Nucleus accumbens (tissue), 56 donors: ENCODE measurements at regions not wholly inside any gene's neighbourhood (a gene's known extent, or its start where the extent isn't known, plus 50 kb on each side); places are given as distances from the start of the nearest gene placed in this dataset.
"Not testable (repeated sequence)": the region's sequence is repeated elsewhere in the genome, so short reads cannot be mapped to it uniquely, and the experiment has no call there.

ENCODE experiments used
- DNase-seq, 56 donors: peaks; one replicate each; lab custom pipeline; 2025; lab: John Stamatoyannopoulos, UW

DNA sequence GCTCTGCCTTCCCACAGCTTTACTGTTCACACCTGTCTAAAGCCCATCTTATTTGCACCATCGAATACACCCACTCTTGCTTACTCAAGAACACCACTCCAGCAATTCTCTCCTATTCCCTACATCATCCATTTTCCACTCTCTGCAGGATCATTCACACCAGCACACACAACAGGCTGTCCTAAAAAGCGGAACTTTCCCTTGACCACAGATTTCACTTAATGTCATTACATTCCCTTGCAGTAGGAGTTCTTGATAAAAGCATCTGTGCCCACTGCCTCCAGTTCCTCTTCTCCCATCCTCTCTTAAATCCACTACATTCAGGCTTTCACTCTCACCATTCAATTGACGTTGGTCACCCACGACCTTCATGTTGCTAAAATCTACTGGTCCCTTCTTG is 103.0 kb upstream of the PABPC3 start:
- DNase-seq: not testable (repeated sequence)

DNA sequence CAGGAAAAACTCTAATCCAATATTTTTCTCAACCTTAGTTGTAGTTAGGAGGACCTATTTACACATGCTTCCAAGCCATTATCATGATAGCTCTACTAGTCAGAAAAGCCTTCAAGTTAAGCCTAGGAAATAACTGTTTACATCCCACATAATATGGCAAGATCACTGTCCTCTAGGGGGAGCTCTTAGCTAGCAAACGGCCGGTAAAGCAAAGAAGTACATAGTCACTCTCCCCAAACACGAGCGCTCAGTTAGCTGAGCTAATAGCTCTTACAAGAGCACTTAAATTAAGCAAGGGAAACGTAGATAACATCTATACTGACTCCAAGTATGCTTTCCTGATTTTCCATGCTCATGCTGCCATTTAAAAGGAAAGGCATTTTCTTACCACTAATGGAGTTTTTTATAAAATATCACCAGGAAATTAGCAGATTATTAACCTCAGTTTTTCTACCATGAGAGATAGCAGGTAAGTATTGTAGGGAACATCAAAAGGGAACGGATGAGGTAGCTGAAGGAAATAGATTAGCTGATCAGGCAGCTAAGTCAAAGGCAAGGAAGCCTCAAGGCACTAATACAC is 100.6 kb upstream of the PABPC3 start:
- DNase-seq: peak in 29 of 56 donors; percentile 10 to 68 (median 33)

- peak in 2 of 56 donors; percentile 22 to 32 for DNase-seq
Measured at GRCh38 chr13:24997367-24997967, 98.5 kb upstream of the PABPC3 start.

GRCh38 chr13:24998433-24998832 is 97.5 kb upstream of the PABPC3 start:
- no peak for DNase-seq

- no peak for DNase-seq
Measured at GRCh38 chr13:25001476-25002206, 94.3 kb upstream of the PABPC3 start.

DNA sequence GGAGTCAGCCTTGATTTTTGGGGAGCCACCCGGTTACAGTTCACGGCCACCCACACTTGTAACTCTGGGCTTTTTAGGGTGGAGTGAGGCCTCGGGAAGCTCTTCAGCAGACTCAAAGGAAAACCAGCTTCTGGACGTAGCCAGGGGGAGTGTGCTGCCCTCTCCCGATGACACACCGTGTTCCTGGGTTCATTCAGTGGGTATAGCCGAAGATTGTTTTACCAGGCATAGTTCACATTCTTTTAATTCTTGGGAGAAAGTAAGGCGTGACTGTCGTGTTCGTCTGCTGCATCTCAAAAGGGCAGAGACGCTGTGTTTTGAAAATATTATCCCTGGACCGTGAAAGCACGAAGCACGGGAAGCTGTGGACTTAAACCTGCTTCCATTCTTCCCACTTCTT is 93.6 kb upstream of the PABPC3 start:
- not testable (repeated sequence) for DNase-seq

GRCh38 chr13:25004489-25004888 is 91.4 kb upstream of the PABPC3 start:
- DNase-seq: not testable (repeated sequence)

- DNase-seq: peak in 14 of 56 donors; percentile 5 to 56 (median 20)
Measured at GRCh38 chr13:25005050-25005497, 90.9 kb upstream of the PABPC3 start.

- not testable (repeated sequence) for DNase-seq
Measured at GRCh38 chr13:25007389-25007788, 88.5 kb upstream of the PABPC3 start.

DNA sequence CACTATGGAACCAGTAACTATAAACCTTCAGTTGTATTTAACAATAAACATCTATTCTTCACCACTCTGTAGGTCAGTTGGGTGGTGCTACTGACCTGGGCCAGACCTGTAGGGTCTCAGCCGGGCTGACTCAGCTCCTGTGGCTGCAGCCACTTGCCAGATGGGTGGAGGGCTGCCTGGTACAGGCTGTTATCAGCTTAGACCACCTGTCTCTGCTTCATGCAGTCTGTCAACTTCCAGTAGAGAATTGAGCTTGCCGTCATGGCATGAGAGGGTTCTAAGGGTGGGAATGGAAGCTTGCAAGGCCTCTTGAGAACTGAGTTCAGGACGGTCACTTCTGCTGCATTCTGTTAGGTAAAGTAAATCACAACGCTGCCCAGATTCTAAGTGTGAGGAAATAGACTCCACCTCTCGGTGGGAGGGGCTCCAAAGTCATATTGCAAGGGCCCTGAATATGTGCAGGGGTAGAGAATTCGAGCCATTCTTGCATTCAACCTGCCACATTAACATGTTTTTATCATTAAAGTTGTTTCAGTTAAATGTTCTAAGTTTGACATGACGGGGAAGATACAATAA is 81.5 kb upstream of the PABPC3 start:
- DNase-seq: not testable (repeated sequence)

DNA sequence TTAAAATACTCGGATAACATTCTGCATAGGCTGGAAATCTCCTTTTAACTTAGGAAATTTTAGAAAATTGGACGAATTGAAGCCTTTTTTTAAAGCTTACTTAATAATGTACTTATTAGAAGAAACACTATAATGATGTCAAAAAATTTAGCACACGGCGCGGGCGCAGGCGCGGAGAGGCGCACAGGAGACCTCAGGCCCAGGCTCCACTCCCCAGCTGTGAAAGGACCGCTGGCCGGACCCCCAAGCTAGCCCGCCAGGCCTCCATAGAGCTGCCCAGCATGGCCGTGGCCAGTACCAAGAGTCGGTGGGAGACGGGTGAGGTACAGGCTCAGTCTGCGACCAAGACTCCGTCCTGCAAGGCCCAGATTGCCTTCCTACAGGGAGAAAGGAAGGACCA is 78.8 kb upstream of the PABPC3 start:
- DNase-seq: not testable (repeated sequence)

- DNase-seq: peak in 44 of 56 donors; percentile 7 to 74 (median 38)
Measured at GRCh38 chr13:25017808-25018728, 77.9 kb upstream of the PABPC3 start.

GRCh38 chr13:25018729-25019115 is 77.2 kb upstream of the PABPC3 start:
- DNase-seq: peak in 6 of 56 donors; percentile 10 to 43 (median 20)

DNA sequence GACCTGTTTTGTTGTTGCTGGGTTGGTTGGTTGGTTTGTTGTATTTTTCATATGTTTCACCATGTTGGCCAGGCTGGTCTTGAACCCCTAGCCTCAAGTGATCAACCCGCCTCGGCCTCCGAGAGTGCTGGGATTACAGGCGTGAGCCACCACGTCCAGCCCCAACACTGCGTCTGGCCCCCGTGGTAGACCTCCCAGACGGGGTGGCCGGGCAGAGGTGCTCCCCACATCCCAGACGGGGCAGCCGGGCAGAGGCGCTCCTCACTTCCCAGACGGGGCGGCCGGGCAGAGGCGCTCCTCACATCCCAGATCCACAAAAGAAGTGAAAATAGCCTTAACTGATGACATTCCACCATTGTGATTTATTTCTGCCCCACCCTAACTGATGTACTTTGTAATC is 76.2 kb upstream of the PABPC3 start:
- not testable (repeated sequence) for DNase-seq

DNA sequence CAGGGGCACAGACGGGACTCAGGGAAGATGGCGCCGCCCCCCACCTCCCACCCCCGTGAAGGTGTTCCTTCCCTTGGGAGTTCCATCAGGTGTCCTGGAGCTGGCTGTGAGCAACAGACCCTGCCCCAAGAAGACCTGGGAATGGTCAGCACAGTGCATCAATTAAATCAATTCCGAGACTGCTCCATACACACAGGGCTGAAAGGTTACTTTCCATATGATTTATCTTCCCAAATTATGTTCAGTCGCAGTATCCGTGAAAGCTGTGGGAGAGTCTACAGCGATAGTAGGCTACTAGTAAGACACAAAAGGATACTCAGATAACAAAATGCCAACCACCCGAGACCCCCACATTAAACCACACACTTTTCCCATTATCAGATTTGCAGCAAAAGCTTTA is 71.8 kb upstream of the PABPC3 start:
- no peak for DNase-seq

DNA sequence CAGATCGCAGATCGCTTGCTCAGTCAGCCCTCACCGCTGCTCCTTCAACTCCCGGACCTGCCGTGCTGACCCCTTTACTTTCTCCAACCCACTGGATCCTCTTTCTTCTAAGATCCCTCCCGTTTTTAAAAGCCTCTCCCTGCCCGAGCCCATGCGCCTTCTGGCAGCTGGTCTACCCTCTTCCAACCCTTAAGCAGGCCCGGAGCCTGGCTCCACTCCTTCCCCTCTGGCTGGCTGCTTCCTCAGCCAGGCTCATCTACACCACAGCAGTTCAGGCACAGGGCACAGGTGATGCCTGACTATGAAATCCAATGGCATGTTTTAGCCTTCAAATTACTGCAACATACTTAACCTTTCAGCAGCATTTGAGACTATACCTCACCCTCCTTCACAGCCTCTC is 63.8 kb upstream of the PABPC3 start:
- no peak for DNase-seq

GRCh38 chr13:25034173-25034572 is 61.8 kb upstream of the PABPC3 start:
- DNase-seq: no peak

DNA sequence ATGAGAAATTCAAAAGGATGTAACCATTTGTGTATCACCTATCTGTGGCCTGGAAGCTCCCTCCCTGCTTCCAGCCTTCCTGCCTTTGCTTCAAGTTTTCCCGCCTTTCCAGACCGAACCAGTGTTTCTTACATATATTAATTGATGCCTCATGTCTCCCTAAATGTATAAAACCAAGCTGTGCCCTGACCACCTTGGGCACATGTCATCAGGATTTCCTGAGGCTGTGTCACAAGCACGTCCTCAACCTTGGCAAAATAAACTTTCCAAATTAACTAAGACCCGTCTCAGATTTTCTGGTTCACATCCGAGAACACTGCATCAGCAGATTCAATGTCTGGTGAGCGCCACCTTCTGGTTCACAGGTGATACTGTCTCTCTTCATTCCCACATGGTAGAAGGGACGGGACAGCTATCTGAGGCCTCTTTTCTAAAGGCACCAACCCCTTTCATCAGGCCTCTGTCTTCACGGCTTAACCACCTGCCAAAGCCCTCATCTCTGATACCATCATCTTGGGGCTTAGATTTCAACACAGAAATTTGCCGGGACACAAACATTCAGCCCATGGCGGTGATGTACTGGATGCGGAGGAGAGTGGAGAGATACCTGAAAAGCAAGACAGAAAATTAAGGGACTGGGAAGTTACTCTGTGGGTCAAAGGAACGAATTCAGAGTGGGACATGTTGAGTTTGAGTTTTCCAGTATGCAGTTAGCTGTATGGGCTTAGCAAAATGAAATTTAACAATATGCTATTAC is 58.7 kb upstream of the PABPC3 start:
- peak in 43 of 56 donors; percentile 3 to 79 (median 34) for DNase-seq

DNA sequence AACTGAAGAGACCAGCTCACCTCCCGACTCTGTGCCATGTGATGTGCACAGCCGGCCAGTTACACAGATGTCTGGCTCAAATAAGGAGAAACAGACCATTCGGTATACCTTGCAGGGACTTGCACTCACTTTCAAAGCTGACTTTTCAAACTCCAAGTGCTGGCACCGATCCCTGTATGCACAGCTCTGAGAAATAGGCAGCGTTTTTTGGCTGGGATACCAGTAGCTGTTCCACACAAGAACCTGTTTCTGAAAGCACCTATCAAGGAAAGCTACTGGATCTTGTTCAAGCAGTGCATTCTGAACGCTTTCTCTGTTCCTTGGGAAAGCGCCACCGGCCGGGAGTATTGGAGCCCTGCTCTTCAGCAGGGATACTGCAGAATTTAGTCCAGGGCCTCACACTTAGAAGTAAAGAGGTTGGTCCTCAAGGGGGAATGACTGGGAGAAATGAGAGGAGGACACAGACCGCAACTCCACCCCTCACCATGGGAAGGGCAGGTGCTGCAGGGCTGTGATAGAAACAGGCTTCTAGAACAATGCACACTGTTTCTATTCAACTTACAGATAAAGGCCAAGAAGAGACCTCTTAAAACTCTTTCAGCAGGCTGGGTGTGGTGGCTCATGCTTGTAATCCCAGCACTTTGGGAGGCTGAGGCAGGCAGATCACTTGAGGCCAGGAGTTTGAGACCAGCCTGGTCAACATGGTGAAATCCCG is 53.6 kb upstream of the PABPC3 start:
- DNase-seq: no peak
